Prostate gland (tissue), 2 donors: ENCODE measurements at regions not wholly inside any gene's neighbourhood (a gene's known extent, or its start where the extent isn't known, plus 50 kb on each side); places are given as distances from the start of the nearest gene placed in this dataset.

Source experiments
- DNase-seq: peaks from one replicate; pipeline ENCODE4 v3.0.0-alpha.2; 2019; ENCODE audit warnings: low spot score
- H3K27ac ChIP-seq, 2 donors: fragments of 200-600 bp; sonication (generic); 2 replicates each; pipeline ENCODE4 v1.5.1; 2017 to 2019
- H3K27me3 ChIP-seq: fragments of 200-600 bp; sonication (generic); replicated peaks from 2 replicates; pipeline ENCODE4 v1.5.1; 2019; ENCODE audit not compliant: insufficient read depth
- H3K36me3 ChIP-seq, 2 donors: fragments of 200-600 bp; sonication (generic); 1 replicate in 1 of 2; 2 replicates in 1 of 2; pipeline versions ENCODE4 v1.5.1 to v1.8.1; 2017 to 2019
- H3K4me1 ChIP-seq: fragments of 200-600 bp; sonication (generic); replicated peaks from 2 replicates; pipeline ENCODE4 v1.5.1; 2019
- H3K4me3 ChIP-seq, 2 donors: fragments of 200-600 bp; sonication (generic); 2 replicates each; pipeline ENCODE4 v1.5.1; 2017 to 2019
- H3K9me3 ChIP-seq: fragments of 200-600 bp; sonication (generic); 2 replicates; pipeline ENCODE4 v1.5.1; 2017
- CTCF ChIP-seq, 4 experiments: fragments of 200-600 bp in 2 of 4; fragments of 450-650 bp in 2 of 4; sonication (generic) in 2 of 4; IDR thresholded peaks; 1 replicate in 3 of 4; 2 replicates in 1 of 4; pipeline ENCODE4 v1.5.1; 2016 to 2019; ENCODE audit warnings: antibody characterized with exemption in 4 of 4, mild to moderate bottlenecking in 2 of 4, moderate library complexity in 2 of 4
- POLR2A ChIP-seq: fragments of 450-650 bp; IDR thresholded peaks from one replicate; pipeline ENCODE4 v1.6.1; 2016; ENCODE audit warnings: antibody characterized with exemption, mild to moderate bottlenecking
- POLR2AphosphoS5 ChIP-seq: sonication (generic); formaldehyde crosslinking; IDR thresholded peaks from one replicate; pipeline ENCODE4 v1.6.1; 2017; ENCODE audit warnings: antibody characterized with exemption
- WGBS: methylation state at CpG from one replicate; pipeline ENCODE4 v1.1.5; 2018; 5-methylcytosine and 5-hydroxymethylcytosine counted together
- intact Hi-C: fragments of 100-400 bp; cut with DNase I; formaldehyde crosslinking; loops from one replicate; pipeline ENCODE4 v1.14.2; 2022

- H3K4me1 ChIP-seq = no peaks in the 10 kb centered on the region
- no peak overlapping the region for H3K27ac ChIP-seq
- intact Hi-C loops = no loop called here
- WGBS = 80% methylated on average over 12 of the region's 12 CpGs
- no peak overlapping the region for H3K4me3 ChIP-seq
- H3K27me3 ChIP-seq = no peaks in the 10 kb centered on the region
- no peaks in the 10 kb centered on the region for H3K36me3 ChIP-seq
- DNase-seq = no peak
- no peaks in the 10 kb centered on the region for H3K9me3 ChIP-seq
- TF ChIP-seq POLR2A (no peak), POLR2AphosphoS5 (no peak), CTCF (IDR thresholded peaks at IDR 0.05) (no peak)
Measured at GRCh38 chr6:12593771-12594529, 122.6 kb upstream of the PHACTR1 start.

- H3K27me3 ChIP-seq = no peaks in the 10 kb centered on the region
- H3K27ac ChIP-seq = no peak overlapping the region
- TF ChIP-seq POLR2A (no peak), POLR2AphosphoS5 (no peak), CTCF (IDR thresholded peaks at IDR 0.05) (no peak)
- no peak for DNase-seq
- no peaks in the 10 kb centered on the region for H3K9me3 ChIP-seq
- H3K36me3 ChIP-seq = no peaks in the 10 kb centered on the region
- no peaks in the 10 kb centered on the region for H3K4me1 ChIP-seq
- intact Hi-C loops = no loop called here
- 76% methylated on average over 3 of the region's 3 CpGs for WGBS
- no peak overlapping the region for H3K4me3 ChIP-seq
Measured at GRCh38 chr6:12594530-12594893, 122.1 kb upstream of the PHACTR1 start.

GRCh38 chr6:12595161-12595811, 121.3 kb upstream of the PHACTR1 start:
- intact Hi-C loops = no loop called here
- Histone ChIP-seq H3K4me1 (no peaks in the 10 kb centered on the region), H3K4me3 (no peak overlapping the region), H3K27ac (no peak overlapping the region), H3K27me3 (no peaks in the 10 kb centered on the region), H3K9me3 (no peaks in the 10 kb centered on the region), H3K36me3 (no peaks in the 10 kb centered on the region)
- TF ChIP-seq POLR2A = no peak
- TF ChIP-seq POLR2AphosphoS5 = no peak
- TF ChIP-seq CTCF (IDR thresholded peaks at IDR 0.05) = no peak
- 73% methylated on average over 9 of the region's 9 CpGs for WGBS
- DNase-seq = no peak

GRCh38 chr6:12596731-12597130, 119.8 kb upstream of the PHACTR1 start:
- Histone ChIP-seq H3K4me1 (no peaks in the 10 kb centered on the region), H3K9me3 (no peaks in the 10 kb centered on the region), H3K27me3 (no peaks in the 10 kb centered on the region), H3K4me3 (no peak overlapping the region), H3K36me3 (no peaks in the 10 kb centered on the region), H3K27ac (no peak overlapping the region)
- TF ChIP-seq CTCF (IDR thresholded peaks at IDR 0.05) = no peak
- TF ChIP-seq POLR2AphosphoS5 = no peak
- no peak for TF ChIP-seq POLR2A
- no peak for DNase-seq
- WGBS = 78% methylated on average over 2 of the region's 2 CpGs
- intact Hi-C loops = no loop called here

- TF ChIP-seq POLR2AphosphoS5 = no peak
- TF ChIP-seq POLR2A = no peak
- TF ChIP-seq CTCF (IDR thresholded peaks at IDR 0.05) = no peak
- Histone ChIP-seq H3K9me3 (no peaks in the 10 kb centered on the region), H3K27me3 (no peaks in the 10 kb centered on the region), H3K27ac (no peak overlapping the region), H3K4me3 (no peak overlapping the region), H3K36me3 (no peaks in the 10 kb centered on the region), H3K4me1 (no peaks in the 10 kb centered on the region)
- intact Hi-C loops = no loop called here
- 66% methylated on average over 2 of the region's 2 CpGs for WGBS
- no peak for DNase-seq
Measured at GRCh38 chr6:12598919-12599318, 117.6 kb upstream of the PHACTR1 start.
